Posterior cingulate gyrus (tissue), 11 donors: ENCODE measurements at regions not wholly inside any gene's neighbourhood (a gene's known extent, or its start where the extent isn't known, plus 50 kb on each side); places are given as distances from the start of the nearest gene placed in this dataset.

Experiments
- DNase-seq, 10 donors: peaks; one replicate each; pipeline versions ENCODE4 v3.0.0 to v3.0.0-alpha.2; 2020 to 2021; ENCODE audit warnings: mixed read lengths in 3 of 10
- intact Hi-C: fragments of 100-400 bp; cut with DNase I; formaldehyde crosslinking; loops from one replicate; pipeline ENCODE4 v1.15.1; 2023

- no peak for DNase-seq
- intact Hi-C loops = no loop called here
Measured at GRCh38 chr16:87080571-87081167, 236.5 kb downstream of the C16orf95 start.

- intact Hi-C loops = no loop called here
- no peak for DNase-seq
Measured at GRCh38 chr16:87085441-87085840, 231.8 kb downstream of the C16orf95 start.

GRCh38 chr16:87086156-87086555 lies 231.0 kb downstream of the C16orf95 start:
- no peak for DNase-seq
- intact Hi-C loops = no loop called here

GRCh38 chr16:87086575-87086974 lies 230.6 kb downstream of the C16orf95 start:
- intact Hi-C loops = no loop called here

GRCh38 chr16:87092958-87093357 lies 224.2 kb downstream of the C16orf95 start:
- DNase-seq = no peak
- intact Hi-C loops = no loop called here

More at GRCh38 chr16:87086575-87086974, 230.6 kb downstream of the C16orf95 start:
- DNase-seq = no peak

GRCh38 chr16:87093804-87094555 lies 223.2 kb downstream of the C16orf95 start:
- no peak for DNase-seq
- intact Hi-C loops = no loop called here

GRCh38 chr16:87094556-87094865 lies 222.7 kb downstream of the C16orf95 start:
- DNase-seq = no peak
- intact Hi-C loops = no loop called here

GRCh38 chr16:87095271-87095670 lies 221.9 kb downstream of the C16orf95 start:
- intact Hi-C loops = no loop called here
- no peak for DNase-seq

GRCh38 chr16:87096746-87097333 lies 220.4 kb downstream of the C16orf95 start:
- DNase-seq = no peak
- intact Hi-C loops = no loop called here

GRCh38 chr16:87098361-87098760 lies 218.8 kb downstream of the C16orf95 start:
- DNase-seq = no peak
- intact Hi-C loops = no loop called here

- intact Hi-C loops = no loop called here
- no peak for DNase-seq
Measured at GRCh38 chr16:87098976-87099720, 218.0 kb downstream of the C16orf95 start.

- intact Hi-C loops = no loop called here
- DNase-seq = no peak
Measured at GRCh38 chr16:87100306-87101058, 216.7 kb downstream of the C16orf95 start.

GRCh38 chr16:87101903-87102302 lies 215.3 kb downstream of the C16orf95 start:
- intact Hi-C loops = no loop called here
- DNase-seq = no peak

- intact Hi-C loops = no loop called here
- DNase-seq = no peak
Measured at GRCh38 chr16:87107201-87107600, 210.0 kb downstream of the C16orf95 start.

GRCh38 chr16:87108278-87108677 lies 208.9 kb downstream of the C16orf95 start:
- no peak for DNase-seq
- intact Hi-C loops = no loop called here

- DNase-seq = no peak
- intact Hi-C loops = no loop called here
Measured at GRCh38 chr16:87108941-87109340, 208.3 kb downstream of the C16orf95 start.

GRCh38 chr16:87114832-87115231 lies 202.4 kb downstream of the C16orf95 start:
- DNase-seq = no peak
- intact Hi-C loops = no loop called here

- no peak for DNase-seq
- intact Hi-C loops = no loop called here
Measured at GRCh38 chr16:87115646-87116045, 201.5 kb downstream of the C16orf95 start.

GRCh38 chr16:87117936-87118335 lies 199.3 kb downstream of the C16orf95 start:
- peak in 1 of 10 donors; percentile 33 for DNase-seq
- intact Hi-C loops = no loop called here

GRCh38 chr16:87119168-87119567 lies 198.0 kb downstream of the C16orf95 start:
- intact Hi-C loops = no loop called here
- no peak for DNase-seq

- DNase-seq = peak in 1 of 10 donors; percentile 34
- intact Hi-C loops = no loop called here
Measured at GRCh38 chr16:87119748-87120147, 197.4 kb downstream of the C16orf95 start.
